Left forelimb (tissue), 1 donor: ENCODE measurements at regions not wholly inside any gene's neighbourhood (a gene's known extent, or its start where the extent isn't known, plus 50 kb on each side); places are given as distances from the start of the nearest gene placed in this dataset.

ENCODE experiments used
- DNase-seq: peaks from one replicate; pipeline ENCODE4 v3.0.0-alpha.2; 2018; ENCODE audit warnings: low spot score

GRCh38 chr2:14189929-14190328, 442.6 kb upstream of the LRATD1 start:
- DNase-seq = no peak

GRCh38 chr2:14194233-14194632, 438.3 kb upstream of the LRATD1 start:
- DNase-seq = no peak

DNA sequence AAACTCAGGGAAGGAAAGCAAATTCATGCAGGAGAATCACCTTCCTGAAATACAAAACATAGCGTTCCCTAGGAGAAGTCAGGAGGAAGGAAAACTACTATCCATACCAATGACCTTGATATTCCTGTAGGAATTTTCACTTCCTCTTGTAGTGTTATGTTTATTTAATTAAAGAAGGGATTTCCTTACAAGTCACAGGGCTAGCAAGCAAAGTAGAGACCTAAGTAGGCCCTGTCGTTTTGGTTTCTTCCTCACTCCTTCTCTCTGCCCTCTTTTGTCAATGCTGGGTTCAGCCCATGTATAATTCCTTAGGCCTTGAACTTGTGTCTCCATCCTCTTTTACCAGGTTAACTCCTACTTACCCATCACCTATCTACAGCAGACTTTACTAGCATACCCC, 435.2 kb upstream of the LRATD1 start:
- no peak for DNase-seq

GRCh38 chr2:14199040-14199439, 433.5 kb upstream of the LRATD1 start:
- no peak for DNase-seq

- no peak for DNase-seq
Measured at GRCh38 chr2:14219306-14219705, 413.2 kb upstream of the LRATD1 start.

- no peak for DNase-seq
Measured at GRCh38 chr2:14220101-14220500, 412.4 kb upstream of the LRATD1 start.

DNA sequence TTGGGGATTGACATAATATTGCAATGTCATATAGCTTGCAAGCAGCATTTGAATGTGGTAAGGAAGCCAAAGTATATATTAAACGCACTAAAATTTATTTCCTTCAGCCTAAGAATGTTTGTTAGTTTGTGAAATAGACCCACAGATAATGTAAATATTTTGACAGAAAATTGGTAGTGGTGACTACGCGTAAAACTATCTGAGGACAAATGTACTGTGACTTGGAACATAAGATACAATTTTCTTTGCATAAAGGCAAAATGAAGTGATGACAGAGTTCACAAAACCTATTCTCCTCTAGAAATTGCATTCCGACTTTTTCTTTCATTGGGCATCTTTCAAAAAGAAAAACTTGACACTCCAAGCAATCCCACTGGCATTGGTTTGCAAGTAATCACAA, 411.1 kb upstream of the LRATD1 start:
- DNase-seq = no peak

GRCh38 chr2:14223576-14223975, 408.9 kb upstream of the LRATD1 start:
- no peak for DNase-seq

DNA sequence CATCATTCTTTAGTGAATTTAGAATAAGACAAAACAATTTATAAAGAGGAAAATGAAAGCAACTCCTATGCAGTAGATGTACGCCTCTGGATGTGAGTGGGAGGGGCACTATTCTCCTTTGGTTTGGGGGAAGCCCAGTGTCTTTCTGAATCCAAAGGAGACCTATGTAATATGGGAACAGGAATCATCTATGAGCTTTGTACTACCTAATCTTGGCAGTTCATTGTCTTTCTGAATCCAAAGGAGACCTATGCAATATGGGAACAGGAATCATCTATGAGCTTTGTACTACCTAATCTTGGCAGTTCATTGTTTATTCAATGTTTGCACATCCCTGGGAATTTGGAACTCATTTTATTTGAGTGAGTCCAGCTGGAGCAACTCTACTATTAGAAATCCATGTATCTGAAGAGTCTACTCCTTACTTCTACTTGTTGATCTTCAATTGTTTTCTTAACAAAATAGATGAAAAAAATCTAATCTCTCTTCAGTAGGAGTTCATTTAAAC, 401.1 kb upstream of the LRATD1 start:
- DNase-seq = no peak

- no peak for DNase-seq
Measured at GRCh38 chr2:14232217-14232616, 400.3 kb upstream of the LRATD1 start.

DNA sequence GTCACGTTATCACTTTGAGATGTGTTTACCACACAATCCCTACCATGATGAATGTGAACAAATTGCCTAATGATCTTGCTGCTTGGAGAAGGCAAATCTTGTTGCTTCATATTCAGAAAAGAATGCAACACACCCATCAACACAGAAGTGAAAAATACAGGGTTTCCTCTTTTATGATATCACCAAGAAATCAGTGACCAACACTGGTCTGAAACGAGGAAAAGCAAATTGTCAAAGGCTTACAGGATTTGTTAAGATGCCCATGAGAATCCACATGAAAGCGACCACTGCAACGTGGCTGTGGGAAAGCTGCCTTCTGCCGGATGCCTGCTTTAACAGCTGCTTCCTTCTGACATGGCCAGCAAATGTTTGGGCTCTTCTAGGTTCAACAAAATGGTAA, 397.6 kb upstream of the LRATD1 start:
- DNase-seq = no peak

DNA sequence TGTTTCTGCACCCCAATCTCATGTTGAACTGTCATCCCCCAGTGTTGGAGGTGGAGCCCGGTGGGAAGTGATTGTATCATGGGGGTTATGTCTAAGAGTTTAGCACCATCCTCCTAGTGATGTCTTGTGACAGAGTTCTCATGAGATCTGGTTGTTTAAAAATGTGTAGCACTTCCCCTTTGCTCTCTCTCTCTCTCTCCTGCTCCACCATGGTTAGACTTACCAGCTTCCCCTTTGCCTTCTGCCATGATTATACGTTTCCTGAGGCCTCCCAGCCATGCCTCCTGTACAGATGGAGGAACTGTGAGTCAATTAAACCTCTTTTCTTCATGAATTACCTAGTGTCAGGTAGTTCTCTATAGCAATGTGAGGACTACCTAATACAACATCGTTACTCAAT, 396.9 kb upstream of the LRATD1 start:
- DNase-seq = no peak

DNA sequence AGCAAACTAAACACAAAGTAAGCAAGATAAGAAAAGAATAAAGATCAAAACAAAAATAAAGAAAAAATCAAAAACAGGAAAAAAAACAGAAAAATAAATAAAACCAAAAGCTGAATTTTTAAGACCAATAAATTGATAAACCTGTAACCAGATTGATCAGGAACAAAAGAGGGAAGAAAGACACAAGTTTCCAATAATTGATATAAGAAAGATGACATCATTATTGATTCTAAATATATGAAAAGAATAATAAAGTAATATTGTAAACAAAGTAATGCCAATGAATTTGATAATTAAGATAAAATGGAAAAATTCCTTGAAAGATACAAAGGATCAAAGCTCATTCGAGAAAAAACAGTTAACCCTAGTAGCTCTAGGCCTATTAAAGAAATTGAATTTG, 394.6 kb upstream of the LRATD1 start:
- no peak for DNase-seq

- DNase-seq = no peak
Measured at GRCh38 chr2:14239605-14240004, 392.9 kb upstream of the LRATD1 start.

GRCh38 chr2:14240868-14241267, 391.6 kb upstream of the LRATD1 start:
- DNase-seq = no peak

DNA sequence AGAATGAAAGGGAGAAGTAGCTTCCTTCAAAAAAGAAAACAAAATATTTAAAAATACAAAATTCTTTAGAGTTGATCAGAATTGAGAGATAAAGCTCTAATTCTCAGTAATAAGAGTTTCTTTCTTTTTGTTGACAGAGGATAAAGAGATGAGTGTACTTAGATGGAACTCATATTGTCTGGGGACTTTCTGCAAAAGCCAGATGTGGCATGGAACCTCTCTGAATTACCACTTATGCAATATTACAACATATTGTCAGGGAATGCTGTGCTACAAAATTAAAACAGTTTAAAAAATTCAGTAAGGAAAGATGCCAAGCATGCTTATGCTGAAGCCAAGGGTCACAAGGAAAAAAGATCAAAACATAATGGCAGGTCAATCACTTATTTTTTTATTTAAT, 386.6 kb upstream of the LRATD1 start:
- DNase-seq = no peak

- no peak for DNase-seq
Measured at GRCh38 chr2:14255135-14255820, 377.2 kb upstream of the LRATD1 start.

DNA sequence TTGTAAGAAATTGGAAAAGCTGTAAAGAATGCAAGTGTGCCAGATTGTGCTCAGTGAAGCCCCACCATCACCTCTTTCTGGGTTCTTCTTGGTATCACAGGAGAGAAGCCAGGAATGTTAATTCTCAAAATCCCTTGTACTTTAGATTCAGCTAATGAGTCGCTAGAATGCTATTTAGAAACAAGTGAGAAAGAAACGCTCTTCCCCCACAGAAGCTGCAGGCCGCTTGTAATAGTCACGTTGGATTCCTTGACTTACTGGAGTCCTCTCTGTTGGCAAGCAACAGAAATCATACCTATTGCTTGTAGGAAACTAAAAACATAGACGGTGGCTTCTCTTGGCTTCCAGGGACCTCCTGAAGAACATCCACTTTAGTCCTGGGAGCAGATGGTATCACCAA, 375.6 kb upstream of the LRATD1 start:
- DNase-seq = no peak

- DNase-seq = no peak
Measured at GRCh38 chr2:14257801-14258507, 374.6 kb upstream of the LRATD1 start.

DNA sequence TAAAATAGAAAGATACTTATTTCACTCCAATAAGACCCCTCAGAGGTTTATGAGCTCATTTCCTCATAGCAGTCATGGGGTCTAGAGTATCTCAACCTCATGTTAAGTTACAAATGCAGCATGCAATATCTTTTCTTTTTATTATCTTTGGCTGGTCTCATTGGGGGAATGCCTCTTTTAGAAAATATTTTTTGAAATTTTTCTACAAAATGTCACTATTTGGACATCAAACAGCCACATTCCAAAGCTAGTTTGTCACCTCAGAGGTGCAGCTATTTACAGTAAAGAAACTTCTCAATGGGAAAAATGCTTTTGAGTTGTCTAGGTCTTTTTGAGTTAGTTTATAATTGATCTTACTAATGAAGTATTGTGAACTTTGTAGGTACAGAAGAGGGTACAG, 370.7 kb upstream of the LRATD1 start:
- no peak for DNase-seq

DNA sequence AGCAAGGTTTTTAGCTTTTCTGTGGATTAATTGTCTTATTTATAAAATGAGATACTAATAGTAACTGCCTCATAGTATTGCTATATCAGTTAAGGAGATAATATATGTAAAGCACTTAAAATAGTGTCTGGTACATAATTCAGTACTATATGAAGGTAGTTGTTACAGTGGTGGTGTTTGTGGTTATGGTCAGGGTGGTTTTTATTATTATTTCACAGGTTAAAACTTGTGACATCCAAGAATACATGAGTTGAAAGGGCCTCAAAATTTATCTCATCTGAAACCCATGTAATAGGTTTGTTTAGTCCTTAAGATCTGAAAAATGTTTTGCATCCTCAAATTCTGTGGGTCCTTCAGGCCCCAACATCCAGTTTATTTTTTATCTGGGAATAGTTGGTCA, 369.5 kb upstream of the LRATD1 start:
- DNase-seq = no peak

DNA sequence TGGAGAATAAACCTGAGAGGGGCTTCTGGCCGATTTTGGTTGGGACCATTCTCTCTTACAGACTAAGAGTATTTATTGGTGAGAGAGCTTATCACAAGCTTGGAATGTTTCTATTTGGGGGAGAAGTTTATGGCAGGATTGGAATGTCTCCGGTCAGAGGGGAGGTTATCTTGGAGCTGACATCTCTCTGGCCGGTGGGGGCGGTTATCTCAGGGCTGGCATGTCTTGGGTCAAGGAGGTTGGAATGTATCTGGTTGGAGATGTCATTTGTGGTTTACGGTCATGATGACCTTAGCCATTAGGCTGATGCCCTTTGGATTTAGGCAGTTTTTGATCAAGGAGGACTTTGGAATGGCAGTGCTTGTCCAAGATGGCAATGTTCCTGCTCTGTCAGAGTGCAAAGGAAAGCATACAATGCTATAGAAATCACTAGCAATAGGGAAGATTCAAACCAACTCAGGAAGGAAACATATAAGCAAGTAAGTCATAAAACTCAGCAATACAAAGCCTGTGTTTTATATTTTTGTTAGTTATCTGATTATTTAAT, 362.4 kb upstream of the LRATD1 start:
- no peak for DNase-seq

- no peak for DNase-seq
Measured at GRCh38 chr2:14272396-14273075, 360.0 kb upstream of the LRATD1 start.
